ENCODE measurements at regions not wholly inside any gene's neighbourhood (a gene's known extent, or its start where the extent isn't known, plus 50 kb on each side); places are given as distances from the start of the nearest gene placed in this dataset.

- DNase-seq (ENCODE audit: low read depth in 4 of 4, low spot score in 3 of 4) = no peak
Observed at GRCh38 chr6:90765895-90766294, 179.0 kb upstream of the MAP3K7 start.

- no peak for DNase-seq (ENCODE audit: low read depth in 4 of 4, low spot score in 3 of 4)
Observed at GRCh38 chr6:90765491-90765890, 178.6 kb upstream of the MAP3K7 start.

GRCh38 chr6:90764001-90764400 lies 177.1 kb upstream of the MAP3K7 start:
- DNase-seq (ENCODE audit: low read depth in 4 of 4, low spot score in 3 of 4) = no peak

GRCh38 chr6:90759664-90760063 lies 172.8 kb upstream of the MAP3K7 start:
- DNase-seq (ENCODE audit: low read depth in 4 of 4, low spot score in 3 of 4) = no peak

GRCh38 chr6:90758741-90759140 lies 171.9 kb upstream of the MAP3K7 start:
- no peak for DNase-seq (ENCODE audit: low read depth in 4 of 4, low spot score in 3 of 4)

- DNase-seq (ENCODE audit: low read depth in 4 of 4, low spot score in 3 of 4) = no peak
Observed at GRCh38 chr6:90753820-90754643, 167.2 kb upstream of the MAP3K7 start.

GRCh38 chr6:90739802-90740201 lies 152.9 kb upstream of the MAP3K7 start:
- DNase-seq (ENCODE audit: low read depth in 4 of 4, low spot score in 3 of 4) = no peak

- no peak for DNase-seq (ENCODE audit: low read depth in 4 of 4, low spot score in 3 of 4)
Observed at GRCh38 chr6:90739339-90739738, 152.5 kb upstream of the MAP3K7 start.

GRCh38 chr6:90730151-90730673 lies 143.3 kb upstream of the MAP3K7 start:
- no peak for DNase-seq (ENCODE audit: low read depth in 4 of 4, low spot score in 3 of 4)

GRCh38 chr6:90729057-90729456 lies 142.2 kb upstream of the MAP3K7 start:
- DNase-seq (ENCODE audit: low read depth in 4 of 4, low spot score in 3 of 4) = no peak

GRCh38 chr6:90722648-90723047 lies 135.8 kb upstream of the MAP3K7 start:
- DNase-seq (ENCODE audit: low read depth in 4 of 4, low spot score in 3 of 4) = no peak

GRCh38 chr6:90720404-90720803 lies 133.5 kb upstream of the MAP3K7 start:
- DNase-seq (ENCODE audit: low read depth in 4 of 4, low spot score in 3 of 4) = no peak

- no peak for DNase-seq (ENCODE audit: low read depth in 4 of 4, low spot score in 3 of 4)
Observed at GRCh38 chr6:90719321-90720195, 132.7 kb upstream of the MAP3K7 start.

GRCh38 chr6:90716376-90716775 lies 129.5 kb upstream of the MAP3K7 start:
- no peak for DNase-seq (ENCODE audit: low read depth in 4 of 4, low spot score in 3 of 4)

- no peak for DNase-seq (ENCODE audit: low read depth in 4 of 4, low spot score in 3 of 4)
Observed at GRCh38 chr6:90715093-90715655, 128.3 kb upstream of the MAP3K7 start.

- no peak for DNase-seq (ENCODE audit: low read depth in 4 of 4, low spot score in 3 of 4)
Observed at GRCh38 chr6:90714319-90714718, 127.4 kb upstream of the MAP3K7 start.

- no peak for DNase-seq (ENCODE audit: low read depth in 4 of 4, low spot score in 3 of 4)
Observed at GRCh38 chr6:90712114-90712513, 125.2 kb upstream of the MAP3K7 start.

GRCh38 chr6:90709431-90709996 lies 122.6 kb upstream of the MAP3K7 start:
- no peak for DNase-seq (ENCODE audit: low read depth in 4 of 4, low spot score in 3 of 4)

GRCh38 chr6:90708206-90708737 lies 121.4 kb upstream of the MAP3K7 start:
- DNase-seq (ENCODE audit: low read depth in 4 of 4, low spot score in 3 of 4) = no peak

GRCh38 chr6:90707246-90707645 lies 120.4 kb upstream of the MAP3K7 start:
- DNase-seq (ENCODE audit: low read depth in 4 of 4, low spot score in 3 of 4) = no peak

- DNase-seq (ENCODE audit: low read depth in 4 of 4, low spot score in 3 of 4) = no peak
Observed at GRCh38 chr6:90703336-90703735, 116.5 kb upstream of the MAP3K7 start.
